SK-MEL-5 (cell line): ENCODE measurements at regions not wholly inside any gene's neighbourhood (a gene's known extent, or its start where the extent isn't known, plus 50 kb on each side); places are given as distances from the start of the nearest gene placed in this dataset.

Experiments
- DNase-seq: peaks from one replicate; pipeline ENCODE4 v3.0.0-alpha.2; 2016; ENCODE audit warnings: low read depth, low spot score
- in situ Hi-C: cut with HindIII; loops from 2 replicates; pipeline ENCODE4 v1.10.0; 2016; ENCODE audit warnings: low sequenced_read_pairs, high pct_unique_total_duplicates, low pct_unique_long_range_greater_than_20kb

GRCh38 chr6:40710626-40711330 lies 123.6 kb upstream of the LRFN2 start:
- in situ Hi-C loops = no loop called here
- no peak for DNase-seq

GRCh38 chr6:40708049-40708448 lies 120.9 kb upstream of the LRFN2 start:
- no peak for DNase-seq
- in situ Hi-C loops = no loop called here

- no peak for DNase-seq
- in situ Hi-C loops = no loop called here
These were observed 119.0 kb upstream of the LRFN2 start for GRCh38 chr6:40706178-40706577.

DNA sequence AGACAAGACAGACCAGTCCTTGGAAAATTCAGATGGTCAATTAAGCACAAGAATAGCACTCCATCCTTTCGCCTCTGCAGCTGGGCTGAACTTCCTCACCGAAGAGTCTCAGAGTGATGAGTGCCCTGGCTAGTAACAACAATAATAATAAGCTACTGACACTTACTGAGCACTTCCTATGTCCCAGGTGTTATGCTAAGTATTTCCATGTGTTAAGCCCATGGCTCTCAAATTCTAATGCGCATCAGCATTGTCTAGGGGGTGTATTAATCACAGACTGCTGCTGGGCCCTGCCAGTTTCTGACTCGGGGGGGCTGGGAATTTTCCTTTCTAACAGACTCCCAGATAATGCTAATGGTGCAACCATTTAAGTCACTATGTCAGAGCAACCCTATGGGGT lies 118.2 kb upstream of the LRFN2 start:
- in situ Hi-C loops = no loop called here
- DNase-seq = no peak

DNA sequence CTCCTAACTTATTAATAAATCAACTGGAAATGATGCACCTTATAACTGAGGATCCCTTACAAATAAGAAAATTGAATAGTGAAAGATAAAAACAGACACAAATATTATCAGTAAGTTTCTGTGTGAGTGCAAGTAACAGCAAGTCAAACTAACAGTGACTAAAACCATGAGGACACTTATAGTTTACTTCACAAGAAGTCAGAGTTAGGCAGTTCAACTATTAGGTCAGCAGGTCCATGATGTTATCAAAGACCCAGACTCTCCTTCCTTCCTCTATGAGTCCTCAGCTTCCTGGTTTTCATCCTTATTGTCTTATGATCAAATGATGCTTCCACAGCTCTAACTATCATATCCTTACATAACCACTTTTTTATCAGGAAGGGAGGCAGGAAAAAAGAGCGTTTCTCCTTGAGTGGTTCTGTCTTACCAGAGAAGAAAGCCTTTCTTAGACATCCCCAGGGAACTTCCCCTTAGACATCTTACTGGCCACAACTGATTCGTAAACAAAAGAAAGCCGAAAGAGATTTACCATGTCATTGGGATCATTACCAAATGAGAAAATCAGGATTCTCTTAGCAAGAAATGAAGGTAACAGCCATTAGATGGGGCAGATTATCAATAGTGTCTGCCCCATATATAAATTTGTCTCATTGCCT lies 114.3 kb upstream of the LRFN2 start:
- in situ Hi-C loops = no loop called here
- no peak for DNase-seq

DNA sequence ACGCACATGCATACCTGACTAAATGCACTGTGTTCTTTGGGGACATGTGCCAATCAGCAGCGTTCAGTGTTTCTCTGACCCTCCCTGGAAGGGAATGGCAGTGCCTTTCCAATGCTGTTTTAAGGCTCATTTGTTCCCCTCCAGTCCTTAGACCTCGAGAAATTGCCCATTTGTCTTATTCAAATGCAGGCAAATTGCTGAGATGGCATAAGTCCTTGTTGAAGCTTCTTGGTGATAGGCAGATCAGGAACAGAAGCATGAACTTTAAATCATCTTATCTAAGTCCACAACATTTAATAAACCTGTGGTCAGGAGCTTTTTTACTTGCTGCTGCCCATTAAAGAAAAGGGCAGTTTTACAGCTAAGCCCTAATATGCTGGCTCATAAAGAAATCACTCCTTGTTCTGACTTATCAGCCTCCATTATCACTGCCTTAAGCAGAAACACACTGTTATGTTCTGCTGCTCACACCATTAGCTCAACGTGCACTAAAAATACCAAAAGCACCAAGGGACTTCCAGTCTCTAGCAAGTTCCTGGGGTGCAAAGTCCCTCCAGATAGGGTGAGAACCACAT lies 112.9 kb upstream of the LRFN2 start:
- DNase-seq = no peak
- in situ Hi-C loops = no loop called here

- DNase-seq = no peak
- in situ Hi-C loops = no loop called here
These were observed 108.7 kb upstream of the LRFN2 start for GRCh38 chr6:40695750-40696415.

GRCh38 chr6:40695114-40695513 lies 108.0 kb upstream of the LRFN2 start:
- DNase-seq = peak; percentile 7
- in situ Hi-C loops = no loop called here

GRCh38 chr6:40693768-40694167 lies 106.6 kb upstream of the LRFN2 start:
- in situ Hi-C loops = no loop called here
- DNase-seq = no peak

DNA sequence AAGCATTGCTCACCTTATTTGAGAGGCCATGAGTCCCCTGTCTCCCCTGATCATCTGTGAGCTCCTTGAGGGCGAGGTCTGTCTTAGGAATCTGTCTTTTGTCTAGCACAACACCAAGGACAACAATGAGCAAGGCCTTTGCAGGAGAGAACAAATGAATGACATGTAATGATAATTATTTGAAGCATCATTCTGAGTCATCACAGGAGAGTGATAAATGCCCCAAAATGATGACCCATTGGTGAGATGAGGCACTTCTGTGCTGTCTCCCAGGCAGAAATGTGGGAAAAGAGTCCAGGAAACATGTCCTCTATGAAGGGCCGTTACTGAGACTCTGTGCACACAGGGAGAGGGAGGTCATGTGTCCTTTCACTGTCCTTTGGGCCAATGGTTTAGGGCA lies 105.2 kb upstream of the LRFN2 start:
- in situ Hi-C loops = no loop called here
- DNase-seq = no peak

GRCh38 chr6:40689185-40689584 lies 102.0 kb upstream of the LRFN2 start:
- no peak for DNase-seq
- in situ Hi-C loops = no loop called here

DNA sequence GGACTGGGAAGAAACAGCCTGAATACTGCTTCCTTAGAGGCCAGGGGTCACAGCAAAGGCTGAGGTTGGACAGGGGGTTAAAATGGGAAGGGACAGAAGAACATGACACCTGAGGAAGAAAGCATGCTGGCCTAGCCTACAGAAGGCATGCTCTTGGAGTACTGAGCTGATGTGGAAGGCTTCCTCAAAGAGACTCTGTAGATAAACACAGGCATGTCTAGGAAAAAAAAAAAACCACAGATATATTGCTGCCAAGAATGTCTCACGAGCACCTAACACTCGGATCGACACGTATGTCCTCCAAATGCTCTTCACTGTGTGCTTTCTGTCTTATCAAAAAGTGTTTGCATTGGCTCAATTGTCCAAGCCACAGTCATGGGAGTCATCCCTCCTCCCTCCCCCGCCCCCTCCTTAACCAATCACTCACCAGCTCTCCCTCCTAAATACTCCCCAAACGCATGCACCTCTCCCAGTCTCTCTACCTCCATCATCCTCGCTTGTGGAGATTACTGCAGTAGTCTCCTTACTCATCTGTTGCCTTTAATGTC lies 101.1 kb upstream of the LRFN2 start:
- no peak for DNase-seq
- in situ Hi-C loops = no loop called here

- no peak for DNase-seq
- in situ Hi-C loops = no loop called here
These were observed 98.7 kb upstream of the LRFN2 start for GRCh38 chr6:40685862-40686261.

DNA sequence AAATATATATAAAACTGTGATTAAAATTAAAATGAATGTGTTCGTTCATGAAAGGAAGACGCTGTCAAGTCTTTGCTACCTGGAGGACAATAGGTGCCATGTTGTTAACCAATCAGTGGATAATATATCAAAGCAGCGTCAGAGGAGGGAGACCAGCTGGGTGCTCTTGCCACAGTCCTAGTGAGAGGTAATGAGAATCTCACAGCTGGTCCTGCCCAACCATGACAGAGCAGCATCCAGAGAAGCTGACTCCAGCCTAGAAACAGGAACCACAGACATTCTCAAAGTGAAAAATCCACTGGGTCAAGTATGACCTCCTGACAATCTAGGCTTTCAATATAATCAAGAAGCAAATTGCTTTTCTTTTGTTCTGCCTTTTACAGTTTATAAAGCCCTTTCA lies 94.5 kb upstream of the LRFN2 start:
- no peak for DNase-seq
- in situ Hi-C loops = no loop called here

- no peak for DNase-seq
- in situ Hi-C loops = no loop called here
These were observed 91.8 kb upstream of the LRFN2 start for GRCh38 chr6:40678941-40679340.

GRCh38 chr6:40674170-40674569 lies 87.0 kb upstream of the LRFN2 start:
- in situ Hi-C loops = no loop called here

DNA sequence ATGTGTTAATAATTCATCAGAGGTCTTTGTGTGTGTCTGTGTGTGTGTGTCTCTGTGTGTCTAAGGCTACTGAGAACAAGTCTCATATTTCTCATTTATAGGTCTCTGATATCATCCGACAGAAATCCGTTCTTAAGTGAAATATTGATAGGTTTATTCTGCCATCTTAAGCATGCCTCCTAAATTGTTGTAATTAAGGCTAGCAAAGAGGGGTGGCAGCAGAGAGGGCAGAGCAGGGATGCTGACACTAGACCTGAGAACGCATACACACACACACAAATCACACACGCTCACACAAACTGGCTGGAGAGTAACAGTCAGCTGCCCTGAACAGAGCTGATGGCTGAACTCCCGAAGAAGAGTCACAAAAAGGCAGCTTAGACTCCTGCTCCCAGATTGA lies 84.9 kb upstream of the LRFN2 start:
- in situ Hi-C loops = no loop called here
- DNase-seq = peak; percentile 17

More at GRCh38 chr6:40674170-40674569, 87.0 kb upstream of the LRFN2 start:
- no peak for DNase-seq

- no peak for DNase-seq
- in situ Hi-C loops = no loop called here
These were observed 84.5 kb upstream of the LRFN2 start for GRCh38 chr6:40671694-40672050.
